GM13976 (cell line): ENCODE measurements at regions not wholly inside any gene's neighbourhood (a gene's known extent, or its start where the extent isn't known, plus 50 kb on each side); places are given as distances from the start of the nearest gene placed in this dataset.
A peak's percentile ranks its signal among the peaks of the same experiment; 100 is the strongest.

Source experiments
- DNase-seq: peaks from one replicate; pipeline ENCODE4 v3.0.0; 2012; ENCODE audit warnings: low spot score
- CTCF ChIP-seq: IDR thresholded peaks from 2 replicates; pipeline ENCODE4 v1.5.1; 2012; ENCODE audit warnings: borderline replicate concordance, mild to moderate bottlenecking; ENCODE audit not compliant: insufficient read depth; ENCODE audit errors: extremely low read depth, missing control alignments, control extremely low read depth
- in situ Hi-C: fragments of 300-500 bp; cut with MboI; formaldehyde crosslinking; loops from one replicate; pipeline ENCODE4 v1.12.0; 2022; ENCODE audit warnings: low sequenced_read_pairs, mixed read lengths, inconsistent platforms; ENCODE audit not compliant: unreplicated experiment

- in situ Hi-C loops, result no loop called here
- DNase-seq, result no peak
These were observed 61.8 kb upstream of the IL6 start for GRCh38 chr7:22664988-22665798.

GRCh38 chr7:22663721-22664120, 63.3 kb upstream of the IL6 start:
- in situ Hi-C loops, result no loop called here
- no peak for TF ChIP-seq CTCF

More at GRCh38 chr7:22664988-22665798, 61.8 kb upstream of the IL6 start:
- TF ChIP-seq CTCF, result no peak

GRCh38 chr7:22663357-22663718, 63.7 kb upstream of the IL6 start:
- in situ Hi-C loops, result no loop called here
- peak; percentile 37 for DNase-seq

More at GRCh38 chr7:22663721-22664120, 63.3 kb upstream of the IL6 start:
- no peak for DNase-seq

GRCh38 chr7:22662556-22663356, 64.2 kb upstream of the IL6 start:
- no peak for DNase-seq
- in situ Hi-C loops, result no loop called here
- no peak for TF ChIP-seq CTCF

More at GRCh38 chr7:22663357-22663718, 63.7 kb upstream of the IL6 start:
- no peak for TF ChIP-seq CTCF

GRCh38 chr7:22662036-22662435, 65.0 kb upstream of the IL6 start:
- in situ Hi-C loops, result no loop called here
- no peak for DNase-seq
- TF ChIP-seq CTCF, result no peak

- DNase-seq, result no peak
- TF ChIP-seq CTCF, result no peak
- in situ Hi-C loops, result no loop called here
These were observed 66.3 kb upstream of the IL6 start for GRCh38 chr7:22660732-22661131.
